ENCODE measurements at regions not wholly inside any gene's neighbourhood (a gene's known extent, or its start where the extent isn't known, plus 50 kb on each side); places are given as distances from the start of the nearest gene placed in this dataset.
A peak's percentile ranks its signal among the peaks of the same experiment; 100 is the strongest.

- TF ChIP-seq POLR2AphosphoS5 (IDR thresholded peaks at IDR 0.05; ENCODE audit: low read depth, low read length) (no peak), POLR2A (IDR thresholded peaks at IDR 0.05; ENCODE audit: low read depth, low read length) (no peak), POU2F2 (IDR thresholded peaks at IDR 0.05; ENCODE audit: low read depth, low read length) (no peak), PAX5 (IDR thresholded peaks at IDR 0.05; ENCODE audit: insufficient read depth, low read length, severe bottlenecking) (no peak), TAF1 (IDR thresholded peaks at IDR 0.05; ENCODE audit: low read depth, low read length) (no peak), SPI1 (IDR thresholded peaks at IDR 0.05; ENCODE audit: low read depth, low read length) (no peak)
- DNase-seq (ENCODE audit: insufficient read length, low spot score), result no peak
- peak; percentile 72 for FAIRE-seq
These were observed 101.1 kb downstream of the DAD1 start for GRCh38 chr14:22487941-22488340.

GRCh38 chr14:22487401-22487800 is 101.6 kb downstream of the DAD1 start:
- FAIRE-seq (peak; percentile 55), DNase-seq (ENCODE audit: insufficient read length, low spot score) (no peak)
- TF ChIP-seq TAF1 (IDR thresholded peaks at IDR 0.05; ENCODE audit: low read depth, low read length), result no peak
- no peak for TF ChIP-seq POLR2A (IDR thresholded peaks at IDR 0.05; ENCODE audit: low read depth, low read length)
- TF ChIP-seq PAX5 (IDR thresholded peaks at IDR 0.05; ENCODE audit: insufficient read depth, low read length, severe bottlenecking), result no peak
- TF ChIP-seq POLR2AphosphoS5 (IDR thresholded peaks at IDR 0.05; ENCODE audit: low read depth, low read length), result no peak
- TF ChIP-seq SPI1 (IDR thresholded peaks at IDR 0.05; ENCODE audit: low read depth, low read length), result no peak
- no peak for TF ChIP-seq POU2F2 (IDR thresholded peaks at IDR 0.05; ENCODE audit: low read depth, low read length)

DNA sequence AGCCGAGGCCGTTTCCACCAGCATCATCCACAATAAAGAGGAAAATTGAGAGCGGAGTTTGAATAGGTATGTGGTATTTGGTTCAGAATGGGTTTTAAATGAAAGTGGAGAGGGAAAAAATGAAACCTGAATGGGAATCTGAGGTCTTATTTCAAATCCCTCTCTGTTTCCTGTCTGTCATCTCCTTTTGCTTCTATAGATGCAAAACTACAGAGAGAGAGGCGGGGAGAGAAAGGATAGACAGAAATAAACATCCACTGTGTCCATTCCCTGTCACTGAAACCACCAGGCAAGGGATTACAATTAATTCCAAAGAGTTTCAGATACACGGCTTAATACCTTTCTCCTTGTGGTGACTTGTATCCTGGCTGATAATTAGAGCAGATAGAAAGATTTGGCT is 102.3 kb downstream of the DAD1 start:
- TF ChIP-seq SPI1 (IDR thresholded peaks at IDR 0.05; ENCODE audit: low read depth, low read length), result no peak
- TF ChIP-seq PAX5 (IDR thresholded peaks at IDR 0.05; ENCODE audit: insufficient read depth, low read length, severe bottlenecking), result no peak
- TF ChIP-seq POU2F2 (IDR thresholded peaks at IDR 0.05; ENCODE audit: low read depth, low read length), result no peak
- no peak for TF ChIP-seq POLR2A (IDR thresholded peaks at IDR 0.05; ENCODE audit: low read depth, low read length)
- TF ChIP-seq POLR2AphosphoS5 (IDR thresholded peaks at IDR 0.05; ENCODE audit: low read depth, low read length), result no peak
- no peak for TF ChIP-seq TAF1 (IDR thresholded peaks at IDR 0.05; ENCODE audit: low read depth, low read length)
- FAIRE-seq, result no peak
- no peak for DNase-seq (ENCODE audit: insufficient read length, low spot score)

DNA sequence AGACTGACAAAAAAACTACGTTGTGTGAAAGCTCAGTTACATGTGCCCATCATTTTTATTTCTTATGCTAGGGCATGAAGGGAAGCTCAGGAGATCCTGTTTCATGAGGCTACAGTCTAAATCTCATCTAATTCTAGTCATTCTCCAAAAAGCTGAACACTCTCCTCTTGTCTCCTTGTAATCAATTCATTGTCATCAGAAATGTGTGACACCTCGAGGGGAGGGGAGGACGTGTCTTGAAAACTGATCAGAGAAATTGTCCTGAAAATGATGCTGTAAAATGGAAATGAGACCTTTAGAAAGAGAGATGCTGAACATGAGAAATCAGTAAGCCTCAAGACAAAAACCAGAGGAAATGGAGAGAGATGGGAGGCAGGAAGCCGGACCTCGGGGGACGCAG is 103.4 kb downstream of the DAD1 start:
- no peak for TF ChIP-seq POLR2A (IDR thresholded peaks at IDR 0.05; ENCODE audit: low read depth, low read length)
- TF ChIP-seq POLR2AphosphoS5 (IDR thresholded peaks at IDR 0.05; ENCODE audit: low read depth, low read length), result no peak
- TF ChIP-seq PAX5 (IDR thresholded peaks at IDR 0.05; ENCODE audit: insufficient read depth, low read length, severe bottlenecking), result no peak
- no peak for TF ChIP-seq TAF1 (IDR thresholded peaks at IDR 0.05; ENCODE audit: low read depth, low read length)
- TF ChIP-seq SPI1 (IDR thresholded peaks at IDR 0.05; ENCODE audit: low read depth, low read length), result no peak
- TF ChIP-seq POU2F2 (IDR thresholded peaks at IDR 0.05; ENCODE audit: low read depth, low read length), result no peak
- DNase-seq (ENCODE audit: insufficient read length, low spot score) (no peak), FAIRE-seq (no peak)

DNA sequence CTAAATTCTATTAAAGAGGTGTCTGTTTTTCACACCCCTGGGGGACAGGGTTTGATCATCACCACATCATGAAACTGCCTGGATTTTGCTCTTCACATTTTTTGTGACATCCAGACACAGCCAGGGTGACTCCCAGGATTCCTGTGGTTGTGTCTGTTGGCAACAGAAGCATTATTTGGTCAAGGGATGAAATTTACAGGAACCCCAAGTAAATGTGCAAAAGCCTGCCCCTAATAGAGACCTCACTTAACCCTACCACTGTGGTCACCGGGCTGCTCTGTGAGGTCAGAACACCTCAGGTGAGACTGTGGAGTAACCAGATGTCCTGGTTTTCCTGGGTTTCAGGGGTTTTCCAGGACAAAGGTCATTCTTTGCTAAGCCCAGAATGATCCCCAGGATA is 103.8 kb downstream of the DAD1 start:
- FAIRE-seq (no peak), DNase-seq (ENCODE audit: insufficient read length, low spot score) (no peak)
- no peak for TF ChIP-seq POLR2A (IDR thresholded peaks at IDR 0.05; ENCODE audit: low read depth, low read length)
- no peak for TF ChIP-seq POLR2AphosphoS5 (IDR thresholded peaks at IDR 0.05; ENCODE audit: low read depth, low read length)
- TF ChIP-seq PAX5 (IDR thresholded peaks at IDR 0.05; ENCODE audit: insufficient read depth, low read length, severe bottlenecking), result no peak
- no peak for TF ChIP-seq TAF1 (IDR thresholded peaks at IDR 0.05; ENCODE audit: low read depth, low read length)
- no peak for TF ChIP-seq SPI1 (IDR thresholded peaks at IDR 0.05; ENCODE audit: low read depth, low read length)
- no peak for TF ChIP-seq POU2F2 (IDR thresholded peaks at IDR 0.05; ENCODE audit: low read depth, low read length)

- no peak for TF ChIP-seq POLR2AphosphoS5 (IDR thresholded peaks at IDR 0.05; ENCODE audit: low read depth, low read length)
- no peak for TF ChIP-seq TAF1 (IDR thresholded peaks at IDR 0.05; ENCODE audit: low read depth, low read length)
- no peak for TF ChIP-seq POU2F2 (IDR thresholded peaks at IDR 0.05; ENCODE audit: low read depth, low read length)
- TF ChIP-seq PAX5 (IDR thresholded peaks at IDR 0.05; ENCODE audit: insufficient read depth, low read length, severe bottlenecking), result no peak
- TF ChIP-seq POLR2A (IDR thresholded peaks at IDR 0.05; ENCODE audit: low read depth, low read length), result no peak
- no peak for TF ChIP-seq SPI1 (IDR thresholded peaks at IDR 0.05; ENCODE audit: low read depth, low read length)
- DNase-seq (ENCODE audit: insufficient read length, low spot score) (no peak), FAIRE-seq (no peak)
These were observed 104.4 kb downstream of the DAD1 start for GRCh38 chr14:22484632-22485031.

- DNase-seq (ENCODE audit: insufficient read length, low spot score) (no peak), FAIRE-seq (peak; percentile 67)
- no peak for TF ChIP-seq POLR2AphosphoS5 (IDR thresholded peaks at IDR 0.05; ENCODE audit: low read depth, low read length)
- TF ChIP-seq TAF1 (IDR thresholded peaks at IDR 0.05; ENCODE audit: low read depth, low read length), result 0 out of 2 replicates have a peak, but pooled peaks have one; percentile 44
These were observed 105.0 kb downstream of the DAD1 start for GRCh38 chr14:22483863-22484593.

DNA sequence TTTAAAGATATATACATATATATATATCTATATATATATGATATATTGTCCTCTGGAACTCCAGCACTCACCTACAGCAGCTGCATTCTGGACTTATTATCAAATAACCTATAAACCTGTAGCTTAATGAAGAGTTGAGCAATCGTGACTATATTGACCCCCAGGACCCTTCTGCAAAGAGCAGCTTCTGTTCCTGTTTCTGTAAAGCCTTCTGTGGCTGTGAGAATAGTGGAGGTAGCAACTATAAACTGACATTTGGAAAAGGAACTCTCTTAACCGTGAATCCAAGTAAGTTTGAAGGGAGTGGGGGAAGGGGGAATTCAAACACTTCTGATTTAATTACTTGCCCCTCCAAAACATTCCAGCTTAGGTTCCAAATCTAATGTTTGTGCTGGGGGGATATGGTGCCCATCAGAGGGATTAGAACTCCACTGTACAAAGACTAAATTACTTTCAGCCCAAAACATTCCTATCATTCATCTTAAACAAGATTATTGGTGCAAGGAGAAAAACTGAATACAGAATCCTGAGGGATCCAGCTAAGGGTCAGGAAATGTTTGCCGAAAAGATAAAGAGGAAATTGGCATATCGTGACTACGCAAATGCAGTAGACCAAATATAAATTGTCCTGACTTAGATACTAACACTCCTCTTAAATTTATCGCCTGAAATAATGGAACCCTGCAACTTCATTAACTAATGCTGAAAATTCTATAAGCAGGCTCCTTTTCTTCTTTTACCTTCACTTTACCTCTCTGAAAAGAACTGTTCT is 106.1 kb downstream of the DAD1 start:
- TF ChIP-seq POLR2AphosphoS5 (IDR thresholded peaks at IDR 0.05; ENCODE audit: low read depth, low read length) (no peak), SPI1 (IDR thresholded peaks at IDR 0.05; ENCODE audit: low read depth, low read length) (peak; percentile 63)
- DNase-seq (ENCODE audit: insufficient read length, low spot score) (no peak), FAIRE-seq (no peak)

DNA sequence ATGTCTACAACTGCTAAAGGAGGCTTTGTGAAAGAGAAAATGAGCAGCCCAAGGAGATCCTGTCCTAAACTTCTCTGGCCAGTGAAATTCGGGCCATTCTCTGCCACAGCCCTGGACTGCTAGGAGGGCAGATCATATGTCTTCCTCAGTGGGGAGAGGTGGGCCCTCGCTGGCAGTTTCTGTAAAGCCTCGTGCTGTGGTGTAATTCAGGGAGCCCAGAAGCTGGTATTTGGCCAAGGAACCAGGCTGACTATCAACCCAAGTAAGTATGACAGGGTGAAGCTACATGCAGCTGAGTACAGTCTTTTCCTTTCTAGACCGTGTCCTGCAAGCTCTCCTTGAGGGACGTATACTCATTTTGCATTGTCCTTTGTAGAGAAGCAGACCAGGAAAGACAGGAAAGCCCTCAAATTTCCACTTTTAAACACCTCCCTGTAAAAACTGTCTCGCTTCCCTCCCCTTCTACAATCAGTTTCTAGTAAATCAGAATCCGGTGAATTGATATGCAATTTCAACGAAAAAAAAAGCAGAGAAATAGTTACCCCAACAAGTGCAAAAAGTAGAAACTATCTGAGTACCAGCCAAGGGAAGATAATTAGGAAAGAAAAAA is 106.8 kb downstream of the DAD1 start:
- no peak for DNase-seq (ENCODE audit: insufficient read length, low spot score)
- FAIRE-seq, result peak; percentile 52
- TF ChIP-seq POLR2A (IDR thresholded peaks at IDR 0.05; ENCODE audit: low read depth, low read length) (no peak), PAX5 (IDR thresholded peaks at IDR 0.05; ENCODE audit: insufficient read depth, low read length, severe bottlenecking) (no peak)
